ENCODE measurements at regions not wholly inside any gene's neighbourhood (a gene's known extent, or its start where the extent isn't known, plus 50 kb on each side); places are given as distances from the start of the nearest gene placed in this dataset.

- POLR2A ChIA-PET, result no interaction called here
- Histone ChIP-seq H3K27me3 (ENCODE audit: control insufficient read depth in 2 of 2, insufficient read depth in 2 of 2, low read length in 2 of 2) (no peaks in the 10 kb centered on the region), H3K4me1 (replicated peaks in 1 of 2; ENCODE audit: control insufficient read depth in 2 of 2, insufficient read depth in 2 of 2, low read length in 2 of 2) (no peaks in the 10 kb centered on the region), H2AFZ (ENCODE audit: low read depth, low read length) (no peak overlapping the region), H3K4me2 (ENCODE audit: insufficient read depth, low read length) (no peak overlapping the region), H3K9me3 (replicated peaks; ENCODE audit: control insufficient read depth, insufficient read depth, low read depth, low read length) (no peaks in the 10 kb centered on the region), H3K4me3 (no peak overlapping the region), H4K20me1 (replicated peaks; ENCODE audit: control insufficient read depth, insufficient read depth, low read length) (no peaks in the 10 kb centered on the region), H3K27ac (ENCODE audit: extremely low read depth, low read depth, low read length) (no peak overlapping the region), H3K79me2 (ENCODE audit: control insufficient read depth, insufficient read depth, low read length) (no peaks in the 10 kb centered on the region), H3K9me1 (ENCODE audit: control insufficient read depth, insufficient read depth, low read length) (no peaks in the 10 kb centered on the region), H3K36me3 (ENCODE audit: control insufficient read depth, insufficient read depth, low read length) (no peaks in the 10 kb centered on the region), H3K9ac (ENCODE audit: insufficient read depth in 1 of 2, low read depth in 2 of 2, low read length in 2 of 2) (no peak overlapping the region)
- no peak for DNase-seq (ENCODE audit: extremely low read depth in 1 of 4, low spot score in 3 of 4)
- FAIRE-seq, result no peak
- in situ Hi-C loops (cut with MboI) (no loop called here), intact Hi-C loops (cut with micrococcal nuclease) (no loop called here)
- WGBS (ENCODE audit: insufficient coverage, low coverage, missing lambda C conversion rate), result 0% methylated on average over 3 of the region's 3 CpGs
- CTCF ChIA-PET (ENCODE audit: low intra/inter-chr PET ratio), result no interaction called here
- no TSS peak for BruUV-seq (replicated peaks)
- no peak for ATAC-seq
- TF ChIP-seq ILK (tag; IDR thresholded peaks at IDR 0.05; ENCODE audit: borderline replicate concordance, low read depth), result no peak
- TF ChIP-seq CREBBP (IDR thresholded peaks at IDR 0.05; ENCODE audit: low read depth, low read length), result no peak
- TF ChIP-seq HMGN3 (IDR thresholded peaks at IDR 0.05; ENCODE audit: borderline replicate concordance, extremely low read depth, insufficient read length, low read depth, low read length), result no peak
- TF ChIP-seq GTF3C2 (IDR thresholded peaks at IDR 0.05; ENCODE audit: borderline replicate concordance, extremely low read depth, insufficient read length), result no peak
- TF ChIP-seq FOXJ2 (tag; IDR thresholded peaks at IDR 0.05), result no peak
- no peak for TF ChIP-seq NFE2 (IDR thresholded peaks at IDR 0.05; ENCODE audit: low read depth)
- no peak for TF ChIP-seq RREB1 (CRISPR knock-in tag; IDR thresholded peaks at IDR 0.05)
- TF ChIP-seq ZNF785 (CRISPR knock-in tag; IDR thresholded peaks at IDR 0.05), result no peak
- TF ChIP-seq NCOA6 (IDR thresholded peaks at IDR 0.05), result no peak
- no peak for TF ChIP-seq XRCC3 (IDR thresholded peaks at IDR 0.05)
- TF ChIP-seq THAP7 (CRISPR knock-in tag; IDR thresholded peaks at IDR 0.05), result no peak
These were observed 548.1 kb upstream of the HS3ST1 start for GRCh38 chr4:11976726-11977263.

Data from K562 (cell line).